Muscle layer of colon (tissue), 2 donors: ENCODE measurements at regions not wholly inside any gene's neighbourhood (a gene's known extent, or its start where the extent isn't known, plus 50 kb on each side); places are given as distances from the start of the nearest gene placed in this dataset.
"Not testable (repeated sequence)": the region's sequence is repeated elsewhere in the genome, so short reads cannot be mapped to it uniquely, and the experiment has no call there.

Experiments
- H3K27ac ChIP-seq: one replicate; pipeline ENCODE4 v1.7.0; 2013; ENCODE audit warnings: low read depth, mild to moderate bottlenecking, low read length, moderate library complexity
- H3K27me3 ChIP-seq, 2 donors: one replicate each; pipeline ENCODE4 v1.7.0; 2013; ENCODE audit warnings: low read length in 2 of 2, mild to moderate bottlenecking in 2 of 2; ENCODE audit not compliant: insufficient read depth in 2 of 2, control insufficient read depth in 1 of 2
- H3K36me3 ChIP-seq: one replicate; pipeline ENCODE4 v1.7.0; 2013; ENCODE audit warnings: mild to moderate bottlenecking, low read length; ENCODE audit not compliant: insufficient read depth
- H3K4me1 ChIP-seq: one replicate; pipeline ENCODE4 v1.7.0; 2013; ENCODE audit warnings: mild to moderate bottlenecking, low read length; ENCODE audit not compliant: insufficient read depth
- H3K4me3 ChIP-seq, 2 donors: one replicate each; pipeline ENCODE4 v1.7.0; 2013; ENCODE audit warnings: low read length in 2 of 2, low read depth in 1 of 2, mild to moderate bottlenecking in 1 of 2, moderate library complexity in 1 of 2
- H3K9ac ChIP-seq: one replicate; pipeline ENCODE4 v1.7.0; 2013; ENCODE audit warnings: low read length
- H3K9me3 ChIP-seq: one replicate; pipeline ENCODE4 v1.7.0; 2013; ENCODE audit warnings: mild to moderate bottlenecking, low read length
- donor health status: abdominal sarcoma.
- donor health status: Adenocarcinoma of cecum.

- Histone ChIP-seq H3K36me3 (no peaks in the 10 kb centered on the region), H3K9me3 (no peaks in the 10 kb centered on the region), H3K4me3 (no peak overlapping the region), H3K27ac (no peak overlapping the region), H3K4me1 (no peaks in the 10 kb centered on the region), H3K27me3 (no peaks in the 10 kb centered on the region), H3K9ac (no peak overlapping the region)
Observed at GRCh38 chr9:29118555-29118954, 1545.3 kb upstream of the C9orf72 start.

- no peak overlapping the region for H3K27ac ChIP-seq
- H3K4me1 ChIP-seq: no peaks in the 10 kb centered on the region
- H3K4me3 ChIP-seq: no peak overlapping the region
- H3K9ac ChIP-seq: no peak overlapping the region
- H3K27me3 ChIP-seq: no peaks in the 10 kb centered on the region
- H3K9me3 ChIP-seq: no peaks in the 10 kb centered on the region
- no peaks in the 10 kb centered on the region for H3K36me3 ChIP-seq
Observed at GRCh38 chr9:29126783-29127182, 1553.5 kb upstream of the C9orf72 start.

GRCh38 chr9:29129763-29130162, 1556.5 kb upstream of the C9orf72 start:
- H3K9ac ChIP-seq: no peak overlapping the region
- H3K27me3 ChIP-seq: no peaks in the 10 kb centered on the region
- H3K4me1 ChIP-seq: no peaks in the 10 kb centered on the region
- no peaks in the 10 kb centered on the region for H3K36me3 ChIP-seq
- H3K9me3 ChIP-seq: no peaks in the 10 kb centered on the region
- H3K4me3 ChIP-seq: no peak overlapping the region
- no peak overlapping the region for H3K27ac ChIP-seq

GRCh38 chr9:29144476-29144875, 1571.2 kb upstream of the C9orf72 start:
- H3K9me3 ChIP-seq: peaks cover 3% of the 10 kb centered on the region
- no peak overlapping the region for H3K27ac ChIP-seq
- no peak overlapping the region for H3K4me3 ChIP-seq
- H3K36me3 ChIP-seq: no peaks in the 10 kb centered on the region
- no peak overlapping the region for H3K9ac ChIP-seq
- no peaks in the 10 kb centered on the region for H3K4me1 ChIP-seq
- H3K27me3 ChIP-seq: no peaks in the 10 kb centered on the region

GRCh38 chr9:29150606-29151005, 1577.3 kb upstream of the C9orf72 start:
- no peak overlapping the region for H3K27ac ChIP-seq

GRCh38 chr9:29160763-29161353, 1587.6 kb upstream of the C9orf72 start:
- Histone ChIP-seq H3K4me1 (no peaks in the 10 kb centered on the region), H3K27me3 (no peaks in the 10 kb centered on the region), H3K9me3 (no peaks in the 10 kb centered on the region), H3K27ac (no peak overlapping the region), H3K36me3 (no peaks in the 10 kb centered on the region), H3K4me3 (no peak overlapping the region), H3K9ac (no peak overlapping the region)

More at GRCh38 chr9:29150606-29151005, 1577.3 kb upstream of the C9orf72 start:
- Histone ChIP-seq H3K4me3 (no peak overlapping the region), H3K36me3 (no peaks in the 10 kb centered on the region), H3K9me3 (no peaks in the 10 kb centered on the region), H3K27me3 (no peaks in the 10 kb centered on the region), H3K4me1 (no peaks in the 10 kb centered on the region), H3K9ac (no peak overlapping the region)

GRCh38 chr9:29174136-29174535, 1600.9 kb upstream of the C9orf72 start:
- Histone ChIP-seq H3K9ac (no peak overlapping the region), H3K4me3 (no peak overlapping the region), H3K36me3 (no peaks in the 10 kb centered on the region), H3K27ac (no peak overlapping the region), H3K9me3 (no peaks in the 10 kb centered on the region), H3K4me1 (no peaks in the 10 kb centered on the region), H3K27me3 (no peaks in the 10 kb centered on the region)

GRCh38 chr9:29176231-29176630, 1603.0 kb upstream of the C9orf72 start:
- Histone ChIP-seq H3K4me3 (no peak overlapping the region), H3K27ac (no peak overlapping the region), H3K36me3 (no peaks in the 10 kb centered on the region), H3K9ac (no peak overlapping the region), H3K27me3 (no peaks in the 10 kb centered on the region), H3K9me3 (no peaks in the 10 kb centered on the region), H3K4me1 (no peaks in the 10 kb centered on the region)

- Histone ChIP-seq H3K9me3 (no peaks in the 10 kb centered on the region), H3K9ac (no peak overlapping the region), H3K4me1 (no peaks in the 10 kb centered on the region), H3K27ac (no peak overlapping the region), H3K27me3 (no peaks in the 10 kb centered on the region), H3K4me3 (no peak overlapping the region), H3K36me3 (no peaks in the 10 kb centered on the region)
Observed at GRCh38 chr9:29176786-29177185, 1603.5 kb upstream of the C9orf72 start.

GRCh38 chr9:29183971-29184370, 1610.7 kb upstream of the C9orf72 start:
- Histone ChIP-seq H3K9ac (no peak overlapping the region), H3K4me3 (no peak overlapping the region), H3K4me1 (no peaks in the 10 kb centered on the region), H3K36me3 (no peaks in the 10 kb centered on the region), H3K9me3 (no peaks in the 10 kb centered on the region), H3K27ac (no peak overlapping the region), H3K27me3 (no peaks in the 10 kb centered on the region)

GRCh38 chr9:29188771-29189170, 1615.5 kb upstream of the C9orf72 start:
- H3K4me1 ChIP-seq, H3K4me3 ChIP-seq, H3K9me3 ChIP-seq, H3K27ac ChIP-seq, H3K9ac ChIP-seq, H3K27me3 ChIP-seq, H3K36me3 ChIP-seq: not testable (repeated sequence)

GRCh38 chr9:29189221-29189620, 1615.9 kb upstream of the C9orf72 start:
- H3K36me3 ChIP-seq, H3K27ac ChIP-seq, H3K9me3 ChIP-seq, H3K9ac ChIP-seq, H3K4me1 ChIP-seq, H3K4me3 ChIP-seq, H3K27me3 ChIP-seq: not testable (repeated sequence)
